Right lobe of liver (tissue), 4 donors: ENCODE measurements at regions not wholly inside any gene's neighbourhood (a gene's known extent, or its start where the extent isn't known, plus 50 kb on each side); places are given as distances from the start of the nearest gene placed in this dataset.

ENCODE experiments used
- POLR2A ChIP-seq: fragments of 450-650 bp; IDR thresholded peaks from one replicate; pipeline ENCODE4 v1.6.1; 2017; ENCODE audit warnings: antibody characterized with exemption, mild to moderate bottlenecking
- TF ChIP-seq, protein P1 (sequence below), 4 donors: fragments of 200-600 bp in 3 of 4; fragments of 450-650 bp in 1 of 4; IDR thresholded peaks; one replicate each; pipeline versions ENCODE4 v1.5.1 to v1.8.0; 2016 to 2022; ENCODE audit warnings: antibody characterized with exemption in 4 of 4, mild to moderate bottlenecking in 2 of 4
- donor health status: DM: no; HTN: no; CAD: no.
- donor health status: DM: no; HTN: no; CAD: no.
- donor health status: DM: no; HTN: yes; CAD: no.

GRCh38 chr7:10662491-10662890 is 311.2 kb upstream of the PHF14 start:
- TF ChIP-seq, protein P1, sequence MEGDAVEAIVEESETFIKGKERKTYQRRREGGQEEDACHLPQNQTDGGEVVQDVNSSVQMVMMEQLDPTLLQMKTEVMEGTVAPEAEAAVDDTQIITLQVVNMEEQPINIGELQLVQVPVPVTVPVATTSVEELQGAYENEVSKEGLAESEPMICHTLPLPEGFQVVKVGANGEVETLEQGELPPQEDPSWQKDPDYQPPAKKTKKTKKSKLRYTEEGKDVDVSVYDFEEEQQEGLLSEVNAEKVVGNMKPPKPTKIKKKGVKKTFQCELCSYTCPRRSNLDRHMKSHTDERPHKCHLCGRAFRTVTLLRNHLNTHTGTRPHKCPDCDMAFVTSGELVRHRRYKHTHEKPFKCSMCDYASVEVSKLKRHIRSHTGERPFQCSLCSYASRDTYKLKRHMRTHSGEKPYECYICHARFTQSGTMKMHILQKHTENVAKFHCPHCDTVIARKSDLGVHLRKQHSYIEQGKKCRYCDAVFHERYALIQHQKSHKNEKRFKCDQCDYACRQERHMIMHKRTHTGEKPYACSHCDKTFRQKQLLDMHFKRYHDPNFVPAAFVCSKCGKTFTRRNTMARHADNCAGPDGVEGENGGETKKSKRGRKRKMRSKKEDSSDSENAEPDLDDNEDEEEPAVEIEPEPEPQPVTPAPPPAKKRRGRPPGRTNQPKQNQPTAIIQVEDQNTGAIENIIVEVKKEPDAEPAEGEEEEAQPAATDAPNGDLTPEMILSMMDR (IDR thresholded peaks at IDR 0.05) = no peak
- TF ChIP-seq POLR2A = no peak
